GM18870 (cell line): ENCODE measurements at regions not wholly inside any gene's neighbourhood (a gene's known extent, or its start where the extent isn't known, plus 50 kb on each side); places are given as distances from the start of the nearest gene placed in this dataset.

Source experiments
- ATAC-seq: cut with Tn5 transposase; IDR thresholded peaks from one replicate; pipeline ENCODE4 v1.9.1; 2021; ENCODE audit warnings: moderate library complexity; ENCODE audit not compliant: unreplicated experiment

DNA sequence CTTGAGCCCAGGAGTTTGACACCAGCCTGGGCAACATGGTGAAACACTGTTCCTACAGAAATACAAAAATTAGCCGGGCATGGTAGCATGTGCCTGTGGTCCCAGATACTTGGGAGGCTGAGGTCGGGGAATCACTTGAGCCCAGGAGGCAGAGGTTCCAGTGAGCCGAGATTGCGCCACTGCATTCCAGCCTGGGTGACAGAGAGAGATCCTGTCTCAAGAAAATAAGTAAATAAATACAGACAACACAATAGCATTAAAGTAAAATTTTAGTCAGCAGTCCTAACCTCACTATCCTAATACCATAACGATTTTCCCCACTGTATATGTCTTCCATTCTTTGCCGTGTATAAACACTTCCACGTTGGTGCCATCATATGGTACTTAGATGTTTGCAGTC lies 83.0 kb upstream of the MBOAT2 start:
- no peak for ATAC-seq

GRCh38 chr2:9085353-9085752 lies 81.9 kb upstream of the MBOAT2 start:
- no peak for ATAC-seq

DNA sequence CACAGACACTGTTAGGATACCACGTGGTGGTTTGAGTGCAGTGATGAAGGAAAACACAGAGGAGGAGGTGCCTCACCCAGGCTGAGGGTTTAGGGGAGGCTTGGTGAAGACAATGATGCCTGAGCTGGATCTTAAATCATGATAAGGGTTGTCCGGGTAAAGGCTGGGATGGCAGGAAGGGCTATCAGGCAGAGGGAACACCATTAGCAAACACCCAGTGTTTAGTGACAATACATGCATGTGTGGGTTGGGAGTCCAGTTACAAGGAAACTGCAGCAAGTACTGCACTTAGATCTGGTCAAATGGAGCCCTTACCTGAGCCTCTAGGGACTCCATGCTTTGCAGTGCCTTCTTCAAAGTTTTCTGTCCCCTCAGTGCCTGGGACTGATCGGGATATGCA lies 79.8 kb upstream of the MBOAT2 start:
- no peak for ATAC-seq

GRCh38 chr2:9082158-9082557 lies 78.7 kb upstream of the MBOAT2 start:
- ATAC-seq, result no peak

- ATAC-seq, result no peak
These were observed 78.3 kb upstream of the MBOAT2 start for GRCh38 chr2:9081750-9082149.

DNA sequence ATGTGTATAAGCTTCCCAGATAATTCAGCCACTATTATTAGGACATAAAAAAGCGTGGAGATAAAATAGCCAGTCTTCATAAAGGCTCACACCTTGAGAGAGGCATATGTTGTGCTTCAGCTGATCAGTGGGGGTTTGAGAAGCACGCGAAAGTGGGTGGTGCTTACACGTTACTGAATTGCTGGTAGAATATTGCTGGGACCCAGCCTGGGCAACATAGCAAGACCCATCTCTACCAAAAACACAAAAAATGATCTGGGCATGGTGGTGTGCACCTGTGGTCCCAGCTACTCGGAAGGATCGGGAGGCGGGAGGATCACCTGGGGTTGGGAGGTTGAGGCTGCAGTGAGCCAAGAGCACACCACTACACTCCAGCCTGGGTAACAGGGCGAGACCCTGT lies 74.9 kb upstream of the MBOAT2 start:
- no peak for ATAC-seq

GRCh38 chr2:9077691-9078090 lies 74.2 kb upstream of the MBOAT2 start:
- ATAC-seq, result no peak

GRCh38 chr2:9076755-9077154 lies 73.3 kb upstream of the MBOAT2 start:
- no peak for ATAC-seq

GRCh38 chr2:9076210-9076609 lies 72.7 kb upstream of the MBOAT2 start:
- ATAC-seq, result no peak

GRCh38 chr2:9074930-9075329 lies 71.4 kb upstream of the MBOAT2 start:
- no peak for ATAC-seq

GRCh38 chr2:9071584-9072124 lies 68.2 kb upstream of the MBOAT2 start:
- no peak for ATAC-seq

DNA sequence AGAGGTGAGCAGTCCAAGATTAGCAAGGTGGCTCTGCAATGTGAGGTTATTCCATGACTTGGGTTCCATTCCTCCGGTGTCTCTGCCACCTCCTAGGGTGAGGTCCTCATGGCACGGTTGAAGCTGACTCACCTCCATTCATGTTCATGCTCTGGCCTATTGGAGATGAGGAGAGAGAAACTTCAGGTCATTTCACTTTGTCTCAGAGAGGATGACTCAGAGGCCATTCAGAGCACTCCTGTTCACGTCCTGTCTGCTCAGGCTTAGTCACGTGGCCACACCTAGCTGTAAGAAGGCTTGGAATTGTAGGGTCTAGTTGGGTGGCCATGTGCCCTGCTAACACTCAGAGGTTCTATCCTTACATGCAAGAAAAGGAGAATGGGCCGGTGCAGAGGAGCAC lies 67.5 kb upstream of the MBOAT2 start:
- no peak for ATAC-seq

- no peak for ATAC-seq
These were observed 66.1 kb upstream of the MBOAT2 start for GRCh38 chr2:9069543-9069942.

- no peak for ATAC-seq
These were observed 62.4 kb upstream of the MBOAT2 start for GRCh38 chr2:9065901-9066300.

DNA sequence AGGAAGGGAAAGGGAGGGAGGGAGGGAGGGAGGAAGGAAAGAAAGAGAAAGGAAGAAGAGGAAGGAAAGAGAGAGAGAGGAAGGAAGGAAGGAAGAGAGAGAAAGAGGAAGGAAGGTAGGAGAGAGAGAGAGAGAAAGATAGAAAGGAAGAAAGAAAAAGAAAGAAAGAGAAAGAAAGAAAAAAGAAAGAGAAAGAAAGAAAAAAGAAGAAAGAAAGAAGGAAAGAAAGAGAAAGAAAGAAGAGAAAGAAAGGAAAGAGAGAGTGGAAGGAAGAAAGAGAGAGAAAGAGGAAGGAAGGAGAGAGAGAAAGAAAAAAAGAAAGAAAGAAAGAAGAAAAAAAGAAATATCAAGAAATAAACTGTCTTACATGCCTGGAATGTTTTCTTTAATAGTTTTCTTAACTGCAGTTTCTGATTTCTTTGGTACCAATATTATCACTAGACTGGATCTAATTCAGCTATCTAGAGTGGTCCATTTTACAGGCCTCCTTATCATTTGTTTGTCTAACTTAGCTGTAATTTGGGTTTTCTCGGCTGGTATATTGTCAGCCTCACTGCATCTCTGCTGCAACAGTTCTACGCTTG lies 59.6 kb upstream of the MBOAT2 start:
- no peak for ATAC-seq

DNA sequence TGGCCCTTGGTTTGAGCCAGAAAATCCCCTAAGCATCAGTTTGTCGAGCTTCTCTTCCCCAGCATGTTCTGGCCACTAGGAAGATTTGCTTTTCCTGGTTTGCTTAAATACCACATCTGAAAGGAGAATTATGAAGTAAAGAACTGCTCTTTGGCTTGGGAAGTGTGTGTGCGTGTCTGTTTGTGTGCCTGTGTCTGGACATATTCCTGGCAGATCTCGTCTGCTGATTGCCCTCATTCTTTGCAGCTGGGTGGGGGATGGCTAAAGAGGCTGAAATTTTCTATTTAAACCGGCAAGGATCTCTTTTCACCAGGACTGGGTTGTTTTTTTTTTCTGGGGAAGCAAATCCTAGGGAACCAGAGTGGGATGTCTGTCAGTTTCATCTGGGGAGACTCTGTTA lies 57.3 kb upstream of the MBOAT2 start:
- ATAC-seq, result no peak

DNA sequence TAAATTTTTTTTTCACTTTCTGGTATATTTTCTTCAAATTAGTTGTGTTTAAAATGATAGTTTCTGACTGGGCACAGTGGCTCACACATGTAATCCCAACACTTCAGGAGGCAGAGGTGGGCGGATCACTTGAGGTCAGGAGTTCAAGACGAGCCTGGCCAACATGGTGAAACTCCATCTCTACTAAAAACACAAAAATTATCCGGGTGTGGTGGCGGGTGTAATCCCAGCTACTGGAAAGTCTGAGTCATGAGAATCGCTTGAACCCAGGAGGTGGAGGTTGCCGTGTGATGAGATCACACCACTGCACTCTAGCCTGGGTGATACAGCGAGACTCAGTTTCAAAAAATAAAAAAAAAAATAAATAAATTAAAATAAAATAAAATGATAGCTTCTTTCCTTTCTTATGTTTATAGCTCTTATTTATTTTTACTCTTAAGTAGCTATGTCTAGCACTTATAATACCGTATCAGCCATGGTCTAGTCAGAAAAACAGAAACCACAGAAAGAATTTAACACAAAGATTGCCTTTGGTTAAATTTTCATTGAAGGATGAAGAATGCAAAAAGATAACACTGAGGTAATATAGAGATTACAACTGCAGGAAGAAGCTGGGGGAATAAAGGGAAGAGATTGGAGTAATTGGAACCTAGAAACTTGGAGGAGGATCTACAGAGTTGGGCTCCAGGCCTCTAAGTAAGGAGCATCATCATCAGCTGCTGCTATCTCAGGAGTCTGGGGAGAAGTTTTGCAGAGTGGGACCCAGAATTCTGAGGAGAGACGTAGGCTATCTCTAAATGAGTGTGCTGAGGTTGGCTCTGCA lies 54.7 kb upstream of the MBOAT2 start:
- no peak for ATAC-seq

DNA sequence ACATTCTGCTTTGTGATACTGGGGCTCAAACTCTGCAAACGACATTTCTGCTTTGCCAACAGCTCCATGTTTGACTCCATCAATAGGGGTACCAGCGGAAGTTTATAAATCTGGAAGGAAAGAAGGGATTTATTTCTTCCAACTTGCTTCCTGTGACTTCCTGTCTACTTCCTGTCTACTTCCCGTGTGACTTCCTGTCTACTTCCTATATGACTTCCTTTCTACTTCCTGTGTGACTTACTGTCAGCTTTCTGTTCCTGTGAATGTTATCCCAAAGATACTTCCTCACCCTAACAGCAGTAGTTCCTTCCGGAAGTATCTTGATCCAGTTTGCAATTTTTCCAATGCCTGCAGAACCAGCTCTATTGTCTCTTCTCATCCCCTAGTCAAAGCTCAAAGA lies 52.0 kb upstream of the MBOAT2 start:
- no peak for ATAC-seq

GRCh38 chr2:9053534-9053931 lies 50.0 kb upstream of the MBOAT2 start:
- no peak for ATAC-seq
